Peyer's patch (tissue), 4 donors: ENCODE measurements at regions not wholly inside any gene's neighbourhood (a gene's known extent, or its start where the extent isn't known, plus 50 kb on each side); places are given as distances from the start of the nearest gene placed in this dataset.

Source experiments
- DNase-seq, 3 donors: peaks; one replicate each; pipeline ENCODE4 v3.0.0-alpha.2; 2017 to 2019
- H3K27ac ChIP-seq, 4 donors: fragments of 200-600 bp; sonication (generic); one replicate each; pipeline ENCODE4 v1.5.1; 2016 to 2019
- H3K27me3 ChIP-seq, 2 donors: fragments of 200-600 bp; sonication (generic); one replicate each; pipeline ENCODE4 v1.5.1; 2019
- H3K36me3 ChIP-seq, 3 donors: fragments of 200-600 bp; sonication (generic); one replicate each; pipeline ENCODE4 v1.5.1; 2016 to 2019
- H3K4me1 ChIP-seq, 4 donors: fragments of 200-600 bp; sonication (generic); one replicate each; pipeline ENCODE4 v1.5.1; 2016 to 2019
- H3K4me3 ChIP-seq, 4 donors: fragments of 200-600 bp; sonication (generic); 1 replicate in 3 of 4; 2 replicates in 1 of 4; pipeline ENCODE4 v1.5.1; 2016 to 2019; ENCODE audit warnings: mild to moderate bottlenecking in 1 of 4
- H3K9me3 ChIP-seq, 4 donors: fragments of 200-600 bp; sonication (generic); one replicate each; pipeline ENCODE4 v1.5.1; 2016 to 2019; ENCODE audit warnings: mild to moderate bottlenecking in 1 of 4
- POLR2A ChIP-seq, 2 donors: fragments of 450-650 bp; IDR thresholded peaks; one replicate each; pipeline ENCODE4 v1.5.1; 2017; ENCODE audit warnings: antibody characterized with exemption in 2 of 2, mild to moderate bottlenecking in 2 of 2, moderate library complexity in 2 of 2
- TF ChIP-seq, protein P1 (sequence below), 6 experiments: fragments of 450-650 bp in 4 of 6; fragments of 200-600 bp in 2 of 6; sonication (generic) in 1 of 6; IDR thresholded peaks; one replicate each; pipeline ENCODE4 v1.5.1; 2017 to 2019; ENCODE audit warnings: antibody characterized with exemption in 6 of 6, mild to moderate bottlenecking in 3 of 6, moderate library complexity in 1 of 6

DNA sequence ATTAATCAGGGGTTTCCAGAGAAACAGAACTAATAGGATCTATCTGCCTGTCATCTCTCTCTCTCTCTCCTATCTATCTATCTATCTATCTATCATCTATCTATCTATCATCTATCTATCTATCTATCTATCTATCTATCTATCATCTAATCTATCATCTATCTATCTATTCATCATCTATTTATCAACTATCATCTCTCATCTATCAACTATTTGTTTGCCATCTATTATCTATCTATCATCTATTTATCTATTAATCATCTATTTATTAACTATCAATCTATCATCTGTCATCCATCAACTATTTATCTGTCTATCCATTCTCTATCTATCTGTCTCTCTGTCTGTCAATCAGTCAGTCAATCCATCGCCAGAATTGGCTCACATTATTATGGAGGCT lies 70.0 kb upstream of the MRPS6 start:
- Histone ChIP-seq H3K27ac (no peak overlapping the region), H3K4me3 (no peak overlapping the region), H3K36me3 (no peaks in the 10 kb centered on the region), H3K4me1 (no peaks in the 10 kb centered on the region), H3K27me3 (no peaks in the 10 kb centered on the region), H3K9me3 (no peaks in the 10 kb centered on the region)
- no peak for DNase-seq
- TF ChIP-seq POLR2A (IDR thresholded peaks at IDR 0.05) = no peak
- TF ChIP-seq, protein P1, sequence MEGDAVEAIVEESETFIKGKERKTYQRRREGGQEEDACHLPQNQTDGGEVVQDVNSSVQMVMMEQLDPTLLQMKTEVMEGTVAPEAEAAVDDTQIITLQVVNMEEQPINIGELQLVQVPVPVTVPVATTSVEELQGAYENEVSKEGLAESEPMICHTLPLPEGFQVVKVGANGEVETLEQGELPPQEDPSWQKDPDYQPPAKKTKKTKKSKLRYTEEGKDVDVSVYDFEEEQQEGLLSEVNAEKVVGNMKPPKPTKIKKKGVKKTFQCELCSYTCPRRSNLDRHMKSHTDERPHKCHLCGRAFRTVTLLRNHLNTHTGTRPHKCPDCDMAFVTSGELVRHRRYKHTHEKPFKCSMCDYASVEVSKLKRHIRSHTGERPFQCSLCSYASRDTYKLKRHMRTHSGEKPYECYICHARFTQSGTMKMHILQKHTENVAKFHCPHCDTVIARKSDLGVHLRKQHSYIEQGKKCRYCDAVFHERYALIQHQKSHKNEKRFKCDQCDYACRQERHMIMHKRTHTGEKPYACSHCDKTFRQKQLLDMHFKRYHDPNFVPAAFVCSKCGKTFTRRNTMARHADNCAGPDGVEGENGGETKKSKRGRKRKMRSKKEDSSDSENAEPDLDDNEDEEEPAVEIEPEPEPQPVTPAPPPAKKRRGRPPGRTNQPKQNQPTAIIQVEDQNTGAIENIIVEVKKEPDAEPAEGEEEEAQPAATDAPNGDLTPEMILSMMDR (IDR thresholded peaks at IDR 0.05) = no peak

DNA sequence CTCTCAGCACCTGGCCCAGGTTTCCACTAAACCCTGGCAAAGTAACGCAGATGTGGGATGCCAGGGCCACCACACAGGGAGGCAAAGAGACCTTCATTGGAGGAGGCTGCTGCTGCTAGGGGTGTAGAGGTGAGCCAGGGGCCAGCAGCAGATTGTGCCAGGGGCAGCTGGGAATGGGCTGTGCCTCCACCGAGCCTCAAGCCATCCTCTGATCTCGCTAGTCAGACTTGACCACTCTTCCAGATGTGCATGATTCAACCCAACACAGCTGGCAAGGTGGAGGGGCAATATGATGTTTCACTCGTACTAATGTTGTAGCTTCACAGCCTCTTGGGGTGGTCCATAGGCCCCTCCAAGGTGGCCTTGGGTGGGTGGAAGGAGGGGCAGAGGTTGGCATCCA lies 73.0 kb upstream of the MRPS6 start:
- no peaks in the 10 kb centered on the region for H3K4me1 ChIP-seq
- no peaks in the 10 kb centered on the region for H3K27me3 ChIP-seq
- no peaks in the 10 kb centered on the region for H3K36me3 ChIP-seq
- no peak overlapping the region for H3K27ac ChIP-seq
- H3K4me3 ChIP-seq = no peak overlapping the region
- H3K9me3 ChIP-seq = no peaks in the 10 kb centered on the region
- DNase-seq = no peak
- TF ChIP-seq POLR2A (IDR thresholded peaks at IDR 0.05) = no peak
- TF ChIP-seq, protein P1 (IDR thresholded peaks at IDR 0.05) = no peak

DNA sequence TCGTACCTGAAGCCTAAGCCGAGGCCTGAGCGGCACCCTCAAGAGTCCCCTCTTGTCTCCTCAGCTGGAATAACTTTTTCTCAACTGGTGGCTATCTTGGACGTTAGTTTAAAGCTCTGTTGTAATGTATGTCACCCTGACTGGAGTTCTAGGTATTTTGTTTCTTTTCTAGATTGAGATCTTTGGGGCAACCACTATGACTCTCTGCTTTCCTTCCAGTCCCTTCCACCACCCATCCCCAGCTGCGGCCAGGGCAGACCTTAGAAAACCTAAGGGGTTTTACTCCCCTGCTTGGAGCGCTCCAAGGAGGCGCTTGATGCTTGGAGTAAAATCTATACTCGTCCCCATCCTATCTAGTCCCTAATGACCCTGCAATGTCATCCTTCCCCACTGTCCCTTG lies 74.6 kb upstream of the MRPS6 start:
- Histone ChIP-seq H3K9me3 (no peaks in the 10 kb centered on the region), H3K4me1 (no peaks in the 10 kb centered on the region), H3K36me3 (no peaks in the 10 kb centered on the region), H3K4me3 (no peak overlapping the region), H3K27me3 (no peaks in the 10 kb centered on the region), H3K27ac (no peak overlapping the region)
- no peak for TF ChIP-seq POLR2A (IDR thresholded peaks at IDR 0.05)
- TF ChIP-seq, protein P1 (IDR thresholded peaks at IDR 0.05) = no peak
- DNase-seq = no peak

DNA sequence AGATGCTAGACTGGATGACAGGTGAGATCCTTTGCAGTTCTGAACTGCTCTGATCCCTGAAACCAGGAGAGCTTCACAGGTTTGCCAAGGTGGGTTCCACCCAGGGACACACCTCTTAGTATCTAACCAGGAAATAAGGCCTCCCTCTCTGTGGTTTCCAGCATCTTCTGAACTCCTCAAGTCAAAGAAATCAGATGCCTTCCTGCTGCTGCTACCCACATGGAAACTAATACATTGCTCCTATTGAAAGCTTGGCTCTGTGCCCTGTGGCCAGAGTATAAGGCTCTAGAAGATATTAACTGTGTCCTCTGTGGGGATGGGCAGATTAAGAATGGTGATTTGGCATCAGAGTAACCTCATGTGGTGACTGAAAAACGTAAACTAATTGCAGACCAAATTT lies 75.0 kb upstream of the MRPS6 start:
- H3K4me3 ChIP-seq = no peak overlapping the region
- H3K27me3 ChIP-seq = no peaks in the 10 kb centered on the region
- DNase-seq = no peak
- no peak for TF ChIP-seq POLR2A (IDR thresholded peaks at IDR 0.05)
- TF ChIP-seq, protein P1 (IDR thresholded peaks at IDR 0.05) = no peak
- no peaks in the 10 kb centered on the region for H3K4me1 ChIP-seq
- no peak overlapping the region for H3K27ac ChIP-seq
- no peaks in the 10 kb centered on the region for H3K36me3 ChIP-seq
- no peaks in the 10 kb centered on the region for H3K9me3 ChIP-seq

DNA sequence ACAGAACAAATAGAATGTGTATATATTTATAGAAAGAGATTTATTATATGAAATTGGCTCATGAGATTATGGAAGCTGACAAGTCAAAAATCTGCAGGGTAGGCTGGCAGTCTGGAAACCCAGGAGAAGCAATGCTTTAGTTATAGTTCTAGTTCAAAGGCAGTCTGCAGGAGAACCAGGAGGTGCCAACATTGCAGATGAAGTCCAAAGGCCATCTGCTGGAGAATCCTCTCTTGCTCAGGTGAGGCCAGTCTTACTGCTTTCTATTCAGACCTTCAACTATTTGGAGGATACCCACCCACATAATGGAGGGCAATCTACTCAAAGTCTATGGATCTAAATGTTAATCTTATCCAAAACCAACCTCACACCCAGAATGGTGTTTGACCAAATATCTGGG lies 75.9 kb upstream of the MRPS6 start:
- Histone ChIP-seq H3K27me3 (no peaks in the 10 kb centered on the region), H3K36me3 (no peaks in the 10 kb centered on the region), H3K9me3 (no peaks in the 10 kb centered on the region), H3K27ac (no peak overlapping the region), H3K4me1 (no peaks in the 10 kb centered on the region), H3K4me3 (no peak overlapping the region)
- peak in 1 of 3 donors; percentile 58 for DNase-seq
- TF ChIP-seq POLR2A (IDR thresholded peaks at IDR 0.05) = no peak
- TF ChIP-seq, protein P1 (IDR thresholded peaks at IDR 0.05) = peak in 1 of 6 experiments; percentile 25

DNA sequence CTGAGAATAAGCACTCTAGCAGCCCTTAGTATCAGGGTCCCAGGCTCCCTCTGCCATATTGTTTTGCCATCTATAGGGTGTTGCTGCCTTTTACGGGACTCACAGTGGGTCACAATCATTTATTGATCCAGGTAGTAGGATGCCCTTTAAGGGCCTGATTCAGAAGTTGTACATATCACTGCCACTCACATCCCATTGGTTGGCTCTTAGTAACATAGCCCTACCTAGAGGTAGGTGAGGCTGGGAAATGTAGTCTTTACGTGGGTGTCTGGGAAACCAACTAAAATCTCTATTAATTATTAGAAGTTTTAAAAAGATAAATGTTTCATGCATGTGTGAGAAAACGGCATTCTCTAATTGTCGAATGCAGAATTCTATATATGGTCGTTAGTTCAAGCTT lies 78.8 kb upstream of the ATP5PO start:
- H3K4me3 ChIP-seq = no peak overlapping the region
- H3K27ac ChIP-seq = peak overlapping the region in 1 of 4 donors; percentile 39
- H3K36me3 ChIP-seq = no peaks in the 10 kb centered on the region
- TF ChIP-seq POLR2A (IDR thresholded peaks at IDR 0.05) = no peak
- TF ChIP-seq, protein P1 (IDR thresholded peaks at IDR 0.05) = no peak
- peaks cover 0 to 3% (median 0%) of the 10 kb centered on the region in 4 donors for H3K4me1 ChIP-seq
- H3K9me3 ChIP-seq = no peaks in the 10 kb centered on the region
- DNase-seq = no peak
- H3K27me3 ChIP-seq = no peaks in the 10 kb centered on the region
